Peyer's patch (tissue), 4 donors: ENCODE measurements at regions not wholly inside any gene's neighbourhood (a gene's known extent, or its start where the extent isn't known, plus 50 kb on each side); places are given as distances from the start of the nearest gene placed in this dataset.

Experiments
- CTCF ChIP-seq, 6 experiments: fragments of 450-650 bp in 4 of 6; fragments of 200-600 bp in 2 of 6; sonication (generic) in 1 of 6; IDR thresholded peaks; one replicate each; pipeline ENCODE4 v1.5.1; 2017 to 2019; ENCODE audit warnings: antibody characterized with exemption in 6 of 6, mild to moderate bottlenecking in 3 of 6, moderate library complexity in 1 of 6
- POLR2A ChIP-seq, 2 donors: fragments of 450-650 bp; IDR thresholded peaks; one replicate each; pipeline ENCODE4 v1.5.1; 2017; ENCODE audit warnings: antibody characterized with exemption in 2 of 2, mild to moderate bottlenecking in 2 of 2, moderate library complexity in 2 of 2

DNA sequence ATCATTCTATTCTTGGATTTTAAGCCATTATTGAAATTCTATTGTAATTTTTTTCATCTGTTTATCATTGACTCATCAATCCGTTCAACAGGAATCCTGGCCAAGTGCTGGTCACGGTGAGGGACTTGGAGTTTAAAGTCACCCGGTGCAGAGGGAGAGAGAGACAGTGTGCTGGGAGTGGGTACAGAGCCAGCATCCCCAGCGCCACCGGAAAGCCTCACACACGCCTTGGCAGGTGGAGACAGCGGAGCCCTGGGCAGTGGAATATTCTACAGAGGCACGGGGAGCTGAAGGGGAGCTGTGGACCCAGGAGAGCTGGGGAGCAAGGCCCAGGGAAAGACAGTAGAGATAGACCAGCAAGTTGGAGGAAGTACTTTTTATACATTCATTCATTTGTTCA lies 787.6 kb downstream of the BRD1 start:
- TF ChIP-seq CTCF (IDR thresholded peaks at IDR 0.05) = no peak
- no peak for TF ChIP-seq POLR2A (IDR thresholded peaks at IDR 0.05)
